Activated naive CD8-positive, alpha-beta T cell treated with anti-CD3 and anti-CD28 coated beads, Interleukin-2, amount 10 ng/mL, durations not matched to agents 7 days and 5 days (primary cell): ENCODE measurements at regions not wholly inside any gene's neighbourhood (a gene's known extent, or its start where the extent isn't known, plus 50 kb on each side); places are given as distances from the start of the nearest gene placed in this dataset.

Source experiments
- ATAC-seq: fragments of 150-1000 bp; cut with Tn5 transposase; one replicate; pipeline ENCODE4 v1.10.0; 2021; ENCODE audit warnings: low read depth, moderate library complexity
- POLR2A ChIA-PET: fragments of 350-600 bp; sonication (Branson Sonifier 250); formaldehyde crosslinking; loops from one replicate; lab custom pipeline; 2021; ENCODE audit warnings: antibody characterized with exemption; lab: Charles Lee
- DNase-seq: peaks from one replicate; pipeline ENCODE4 v3.0.0; 2021
- H3K27ac Mint-ChIP-seq: one replicate; pipeline ENCODE4 v1.8.0; 2022; ENCODE audit warnings: mild to moderate bottlenecking, mixed read lengths
- H3K27me3 Mint-ChIP-seq: one replicate; pipeline ENCODE4 v1.8.0; 2022; ENCODE audit warnings: mild to moderate bottlenecking, moderate library complexity, mixed read lengths
- H3K36me3 Mint-ChIP-seq: one replicate; pipeline ENCODE4 v1.8.0; 2021; ENCODE audit warnings: mild to moderate bottlenecking, mixed read lengths
- H3K4me1 Mint-ChIP-seq: one replicate; pipeline ENCODE4 v1.8.0; 2021; ENCODE audit warnings: mixed read lengths
- H3K4me3 Mint-ChIP-seq: one replicate; pipeline ENCODE4 v1.8.0; 2022; ENCODE audit warnings: mild to moderate bottlenecking, moderate library complexity, mixed read lengths
- H3K9me3 Mint-ChIP-seq: one replicate; pipeline ENCODE4 v1.8.0; 2021; ENCODE audit warnings: mixed read lengths

GRCh38 chr10:64130152-64130551 lies 609.0 kb downstream of the REEP3 start:
- DNase-seq (no peak), ATAC-seq (no peak)
- no peaks in the 10 kb centered on the region for H3K36me3 Mint-ChIP-seq
- H3K27ac Mint-ChIP-seq: no peak overlapping the region
- H3K9me3 Mint-ChIP-seq: no peaks in the 10 kb centered on the region
- POLR2A ChIA-PET: no interaction called here
- H3K27me3 Mint-ChIP-seq: peaks cover 3% of the 10 kb centered on the region
- H3K4me3 Mint-ChIP-seq: no peak overlapping the region
- H3K4me1 Mint-ChIP-seq: no peaks in the 10 kb centered on the region

GRCh38 chr10:64134676-64135075 lies 613.5 kb downstream of the REEP3 start:
- H3K4me3 Mint-ChIP-seq: no peak overlapping the region
- no peak for ATAC-seq

DNA sequence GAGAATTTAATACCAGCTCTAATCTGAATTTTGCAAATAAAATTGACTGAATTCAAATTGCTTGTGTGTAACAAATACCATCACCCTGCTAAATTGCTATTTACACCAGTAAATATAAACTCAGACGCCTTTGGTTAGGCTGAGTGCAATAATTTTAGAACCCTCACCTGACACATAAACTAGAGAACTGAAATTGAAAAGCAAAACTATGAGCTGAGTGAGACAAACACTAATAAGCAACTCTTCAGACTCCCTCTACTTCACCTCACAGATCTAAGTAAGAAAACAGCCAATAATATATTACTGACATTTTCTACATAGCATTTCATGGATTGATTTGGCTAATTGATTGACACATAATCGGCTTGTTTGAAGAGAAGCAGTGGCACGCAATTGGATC lies 621.2 kb downstream of the REEP3 start:
- no peak for DNase-seq
- H3K4me3 Mint-ChIP-seq: no peak overlapping the region
- H3K9me3 Mint-ChIP-seq: no peaks in the 10 kb centered on the region
- H3K4me1 Mint-ChIP-seq: no peaks in the 10 kb centered on the region
- POLR2A ChIA-PET: no interaction called here
- no peak overlapping the region for H3K27ac Mint-ChIP-seq
- ATAC-seq: no peak
- no peaks in the 10 kb centered on the region for H3K36me3 Mint-ChIP-seq
- H3K27me3 Mint-ChIP-seq: no peaks in the 10 kb centered on the region

More at GRCh38 chr10:64134676-64135075, 613.5 kb downstream of the REEP3 start:
- Mint-ChIP-seq H3K36me3 (no peaks in the 10 kb centered on the region), H3K27ac (no peak overlapping the region), H3K9me3 (no peaks in the 10 kb centered on the region), H3K27me3 (peaks cover 4% of the 10 kb centered on the region), H3K4me1 (no peaks in the 10 kb centered on the region)
- no peak for DNase-seq
- POLR2A ChIA-PET: no interaction called here

DNA sequence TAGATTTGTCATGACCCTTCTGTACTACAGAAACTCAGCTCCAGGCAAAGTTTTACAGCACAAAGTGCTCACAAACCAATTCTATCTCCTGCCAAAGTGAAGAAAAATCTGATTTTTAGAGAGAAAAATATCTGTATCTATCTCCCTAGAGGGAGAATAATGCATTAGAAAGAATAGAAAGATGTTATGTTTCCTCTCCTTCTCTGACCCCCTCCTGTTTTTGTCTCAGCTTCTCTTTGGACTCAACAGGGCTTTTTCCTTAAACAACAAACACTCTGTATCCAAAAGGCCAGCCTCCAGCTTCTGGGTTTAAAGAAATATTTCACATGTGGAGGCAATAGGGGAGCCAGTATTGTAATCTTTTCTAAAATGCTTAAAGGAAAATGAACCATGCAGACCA lies 627.4 kb downstream of the REEP3 start:
- DNase-seq (no peak), ATAC-seq (no peak)
- Mint-ChIP-seq H3K27ac (no peak overlapping the region), H3K4me3 (no peak overlapping the region), H3K4me1 (no peaks in the 10 kb centered on the region), H3K36me3 (no peaks in the 10 kb centered on the region), H3K9me3 (no peaks in the 10 kb centered on the region), H3K27me3 (no peaks in the 10 kb centered on the region)
- POLR2A ChIA-PET: no interaction called here

GRCh38 chr10:64156166-64156565 lies 635.0 kb downstream of the REEP3 start:
- no peak for DNase-seq
- Mint-ChIP-seq H3K4me3 (no peak overlapping the region), H3K27me3 (peaks cover 2% of the 10 kb centered on the region), H3K4me1 (no peaks in the 10 kb centered on the region), H3K9me3 (no peaks in the 10 kb centered on the region), H3K27ac (no peak overlapping the region), H3K36me3 (no peaks in the 10 kb centered on the region)
- no peak for ATAC-seq
- POLR2A ChIA-PET: no interaction called here

- no peaks in the 10 kb centered on the region for H3K36me3 Mint-ChIP-seq
- POLR2A ChIA-PET: no interaction called here
Measured at GRCh38 chr10:64158551-64158950, 637.4 kb downstream of the REEP3 start.

GRCh38 chr10:64159910-64160872 lies 639.0 kb downstream of the REEP3 start:
- H3K27me3 Mint-ChIP-seq: peaks cover 2% of the 10 kb centered on the region
- DNase-seq (no peak), ATAC-seq (no peak)
- no peaks in the 10 kb centered on the region for H3K36me3 Mint-ChIP-seq
- no peaks in the 10 kb centered on the region for H3K9me3 Mint-ChIP-seq
- no peak overlapping the region for H3K27ac Mint-ChIP-seq
- no peaks in the 10 kb centered on the region for H3K4me1 Mint-ChIP-seq
- no peak overlapping the region for H3K4me3 Mint-ChIP-seq
- POLR2A ChIA-PET: no interaction called here

More at GRCh38 chr10:64158551-64158950, 637.4 kb downstream of the REEP3 start:
- peaks cover 2% of the 10 kb centered on the region for H3K27me3 Mint-ChIP-seq
- H3K4me1 Mint-ChIP-seq: no peaks in the 10 kb centered on the region
- H3K4me3 Mint-ChIP-seq: no peak overlapping the region
- DNase-seq (no peak), ATAC-seq (no peak)
- H3K9me3 Mint-ChIP-seq: no peaks in the 10 kb centered on the region
- H3K27ac Mint-ChIP-seq: no peak overlapping the region

DNA sequence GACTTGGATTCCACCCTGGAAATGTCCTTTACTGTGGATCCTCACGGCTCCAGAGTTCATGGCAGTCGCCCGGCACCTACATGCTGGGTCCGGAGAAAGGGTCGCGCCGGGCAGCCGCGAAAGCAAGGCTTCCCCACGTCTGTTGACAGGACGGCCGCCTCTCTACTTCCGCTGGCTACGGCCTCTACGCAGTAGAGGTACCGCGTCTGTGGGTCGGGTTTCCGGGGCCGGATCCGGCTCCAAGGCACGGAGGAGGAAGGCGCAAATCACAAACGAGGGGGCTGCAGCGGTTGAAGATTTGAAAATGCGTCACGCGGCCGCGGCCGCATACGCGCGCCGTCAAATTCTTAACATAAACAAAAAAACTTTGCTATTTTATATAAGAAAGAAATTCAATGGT lies 649.6 kb downstream of the REEP3 start:
- H3K27me3 Mint-ChIP-seq: no peaks in the 10 kb centered on the region
- no peak overlapping the region for H3K4me3 Mint-ChIP-seq
- peaks cover 2% of the 10 kb centered on the region for H3K9me3 Mint-ChIP-seq
- no peaks in the 10 kb centered on the region for H3K36me3 Mint-ChIP-seq
- H3K4me1 Mint-ChIP-seq: no peaks in the 10 kb centered on the region
- DNase-seq (no peak), ATAC-seq (no peak)
- POLR2A ChIA-PET: no interaction called here
- no peak overlapping the region for H3K27ac Mint-ChIP-seq

- H3K27me3 Mint-ChIP-seq: no peaks in the 10 kb centered on the region
- H3K4me1 Mint-ChIP-seq: no peaks in the 10 kb centered on the region
- ATAC-seq: no peak
- DNase-seq: no peak
- no peak overlapping the region for H3K27ac Mint-ChIP-seq
- H3K4me3 Mint-ChIP-seq: no peak overlapping the region
- POLR2A ChIA-PET: no interaction called here
- no peaks in the 10 kb centered on the region for H3K36me3 Mint-ChIP-seq
- no peaks in the 10 kb centered on the region for H3K9me3 Mint-ChIP-seq
Measured at GRCh38 chr10:64173826-64174225, 652.6 kb downstream of the REEP3 start.

DNA sequence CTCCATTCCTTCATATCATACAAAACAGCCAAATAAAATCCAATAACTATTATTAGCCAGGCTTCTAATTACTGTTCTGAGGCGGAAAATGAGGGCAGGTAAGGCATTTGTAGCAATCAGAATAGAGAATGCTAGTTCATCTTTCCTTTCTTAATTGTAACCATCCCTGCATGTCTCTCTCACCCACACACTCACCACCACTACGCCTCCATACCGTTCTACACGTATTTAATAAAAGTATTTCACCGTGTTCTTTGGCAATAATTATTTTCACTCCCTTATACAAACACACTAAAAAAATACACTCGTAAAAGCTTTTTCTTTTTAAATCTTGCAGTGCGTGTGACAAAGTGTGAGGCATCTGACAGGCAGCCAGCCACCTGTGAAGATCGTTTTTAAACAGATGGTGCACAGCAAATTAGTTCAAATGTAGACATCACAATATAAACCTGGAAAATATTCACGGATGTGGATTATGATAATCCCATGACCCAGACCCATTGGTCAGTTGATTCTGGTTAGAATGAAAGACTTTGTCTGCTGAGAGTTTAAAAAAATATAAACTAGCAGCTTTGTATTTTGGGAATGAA lies 653.6 kb downstream of the REEP3 start:
- DNase-seq (no peak), ATAC-seq (no peak)
- no peaks in the 10 kb centered on the region for H3K4me1 Mint-ChIP-seq
- H3K27me3 Mint-ChIP-seq: no peaks in the 10 kb centered on the region
- no peak overlapping the region for H3K27ac Mint-ChIP-seq
- no peaks in the 10 kb centered on the region for H3K36me3 Mint-ChIP-seq
- POLR2A ChIA-PET: no interaction called here
- no peak overlapping the region for H3K4me3 Mint-ChIP-seq
- no peaks in the 10 kb centered on the region for H3K9me3 Mint-ChIP-seq

GRCh38 chr10:64175271-64175962 lies 654.2 kb downstream of the REEP3 start:
- no peak overlapping the region for H3K27ac Mint-ChIP-seq
- no peak for ATAC-seq
- POLR2A ChIA-PET: no interaction called here
- H3K9me3 Mint-ChIP-seq: no peaks in the 10 kb centered on the region
- no peaks in the 10 kb centered on the region for H3K27me3 Mint-ChIP-seq
- no peak overlapping the region for H3K4me3 Mint-ChIP-seq
- no peaks in the 10 kb centered on the region for H3K4me1 Mint-ChIP-seq
- no peak for DNase-seq
- no peaks in the 10 kb centered on the region for H3K36me3 Mint-ChIP-seq

- Mint-ChIP-seq H3K27ac (no peak overlapping the region), H3K9me3 (no peaks in the 10 kb centered on the region), H3K36me3 (no peaks in the 10 kb centered on the region), H3K4me1 (no peaks in the 10 kb centered on the region), H3K27me3 (no peaks in the 10 kb centered on the region), H3K4me3 (no peak overlapping the region)
- DNase-seq (no peak), ATAC-seq (no peak)
- POLR2A ChIA-PET: no interaction called here
Measured at GRCh38 chr10:64182671-64183070, 661.5 kb downstream of the REEP3 start.

DNA sequence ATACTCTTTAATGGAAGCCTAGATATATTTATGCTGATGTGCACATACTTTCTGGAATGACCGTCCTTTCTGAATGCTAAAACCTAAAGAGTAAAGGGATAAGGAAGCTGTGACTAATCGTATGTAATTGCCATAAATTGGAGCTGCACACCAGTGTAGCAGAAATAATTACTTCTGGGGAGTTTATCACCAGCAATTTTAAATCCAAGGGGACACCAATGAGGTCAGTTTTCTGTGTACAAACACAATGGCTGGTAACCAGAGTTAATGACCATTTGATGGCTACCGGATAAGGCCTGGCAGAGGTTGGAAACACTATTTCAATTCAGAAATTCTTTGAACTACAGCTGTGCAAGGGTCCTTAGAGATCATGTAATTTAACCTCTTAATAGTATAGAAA lies 670.1 kb downstream of the REEP3 start:
- POLR2A ChIA-PET: no interaction called here
- H3K4me3 Mint-ChIP-seq: no peak overlapping the region
- no peaks in the 10 kb centered on the region for H3K4me1 Mint-ChIP-seq
- H3K9me3 Mint-ChIP-seq: peaks cover 3% of the 10 kb centered on the region
- no peak for ATAC-seq
- H3K27ac Mint-ChIP-seq: no peak overlapping the region
- H3K27me3 Mint-ChIP-seq: no peaks in the 10 kb centered on the region
- H3K36me3 Mint-ChIP-seq: no peaks in the 10 kb centered on the region
- DNase-seq: no peak
